ENCODE measurements at regions not wholly inside any gene's neighbourhood (a gene's known extent, or its start where the extent isn't known, plus 50 kb on each side); places are given as distances from the start of the nearest gene placed in this dataset.
A peak's percentile ranks its signal among the peaks of the same experiment; 100 is the strongest.

GRCh38 chr7:94258418-94259300, 136.0 kb upstream of the COL1A2 start:
- Histone ChIP-seq H2BK15ac (ENCODE audit: low read length) (no peak overlapping the region), H3K4ac (replicated peaks; ENCODE audit: insufficient read length, low read depth, low read length) (no peak overlapping the region), H3K9me3 (ENCODE audit: insufficient read depth in 2 of 2, low read depth in 1 of 2, low read length in 1 of 2) (no peaks in the 10 kb centered on the region), H3K56ac (replicated peaks; ENCODE audit: insufficient read length, low read depth, low read length) (no peak overlapping the region), H3K14ac (ENCODE audit: insufficient read length) (no peak overlapping the region), H3K79me1 (ENCODE audit: low read depth, low read length) (no peaks in the 10 kb centered on the region), H2BK20ac (ENCODE audit: low read length) (no peak overlapping the region), H2AK5ac (ENCODE audit: low read depth, low read length) (no peak overlapping the region), H2BK120ac (replicated peaks; ENCODE audit: low read depth, low read length) (no peak overlapping the region), H3K79me2 (ENCODE audit: control insufficient read depth in 1 of 2, insufficient read depth in 2 of 2, low read length in 2 of 2) (no peaks in the 10 kb centered on the region), H3K4me1 (replicated peaks in 1 of 4; ENCODE audit: control insufficient read depth in 3 of 4, insufficient read depth in 4 of 4, low read length in 3 of 4) (peaks cover 0 to 4% (median 0%) of the 10 kb centered on the region in 4 experiments; a peak in 1 of 7 replicates), H2AFZ (ENCODE audit: low read length) (no peak overlapping the region), H3K23ac (ENCODE audit: insufficient read length) (no peak overlapping the region), H2BK5ac (ENCODE audit: low read depth, low read length) (no peak overlapping the region), H4K8ac (ENCODE audit: extremely low read depth, insufficient read depth, low read length) (no peak overlapping the region; the same call in 1 of the 2 replicates), H3K4me2 (ENCODE audit: insufficient read depth in 1 of 2, low read depth in 2 of 2, low read length in 2 of 2) (no peak overlapping the region), H3K36me3 (ENCODE audit: control insufficient read depth in 2 of 4, insufficient read depth in 4 of 4, low read length in 3 of 4) (no peaks in the 10 kb centered on the region), H3K4me3 (ENCODE audit: extremely low read depth in 1 of 4, insufficient read depth in 2 of 4, low read depth in 3 of 4, low read length in 4 of 4) (no peak overlapping the region), H2BK12ac (ENCODE audit: low read depth, low read length) (no peak overlapping the region), H3K18ac (ENCODE audit: extremely low read depth, low read length) (no peak overlapping the region), H3K27ac (ENCODE audit: low read depth, low read length) (no peak overlapping the region), H3K27me3 (replicated peaks in 1 of 4; ENCODE audit: control insufficient read depth in 3 of 4, extremely low read depth in 1 of 4, insufficient read depth in 3 of 4, low read length in 3 of 4) (no peaks in the 10 kb centered on the region), H4K5ac (ENCODE audit: insufficient read length, low read depth, low read length) (no peak overlapping the region), H3K23me2 (ENCODE audit: low read depth, low read length) (no peaks in the 10 kb centered on the region), H4K20me1 (replicated peaks in 1 of 2; ENCODE audit: control insufficient read depth in 1 of 2, insufficient read depth in 2 of 2, low read length in 2 of 2) (no peaks in the 10 kb centered on the region), H3K9ac (replicated peaks in 1 of 4; ENCODE audit: extremely low read depth in 1 of 4, low read depth in 3 of 4, low read length in 3 of 4) (no peak overlapping the region), H4K91ac (replicated peaks; ENCODE audit: insufficient read length, low read length) (no peak overlapping the region)
- 73% methylated on average over 11 of the region's 11 CpGs; no CpG with 5 or more reads in 1 of the 2 experiments for WGBS, 2 experiments (ENCODE audit: extremely low coverage in 1 of 2, insufficient coverage in 1 of 2, insufficient read length in 1 of 2, insufficient replicate concordance in 2 of 2, low coverage in 1 of 2, low lambda C conversion rate in 2 of 2, missing lambda C conversion rate in 1 of 2)
- DNase-seq (ENCODE audit: low read depth in 1 of 2, low spot score in 2 of 2) (peak in 1 of 2 experiments; percentile 47), FAIRE-seq (peak; percentile 62)
- CTCF ChIA-PET (ENCODE audit: partially characterized antibody), result interaction anchor here (1.0 to 1.9 kb wide), 7 partner anchors 18 to 170 kb away, joined by 3 to 7 read pairs (median 3); partner anchors contain the start of gene COL1A2
- no peak for TF ChIP-seq POU5F1 (IDR thresholded peaks at IDR 0.05; ENCODE audit: low read depth, low read length)
- peak in 1 of 2 experiments; percentile 18; a peak in 1 of 4 replicates for TF ChIP-seq RAD21 (IDR thresholded peaks at IDR 0.05 in 1 of 2, conservative IDR thresholded peaks at IDR 0.05 in 1 of 2; ENCODE audit: low read depth in 2 of 2, low read length in 2 of 2)
- POLR2A ChIA-PET (ENCODE audit: partially characterized antibody), result no interaction called here

Measured in H1 (cell line).